GM19468 (cell line): ENCODE measurements at regions not wholly inside any gene's neighbourhood (a gene's known extent, or its start where the extent isn't known, plus 50 kb on each side); places are given as distances from the start of the nearest gene placed in this dataset.
"Not testable (repeated sequence)": the region's sequence is repeated elsewhere in the genome, so short reads cannot be mapped to it uniquely, and the experiment has no call there.

ENCODE experiments used
- ATAC-seq: cut with Tn5 transposase; IDR thresholded peaks from one replicate; pipeline ENCODE4 v1.9.1; 2021; ENCODE audit warnings: mild to moderate bottlenecking, moderate library complexity, moderate number of reproducible peaks; ENCODE audit not compliant: unreplicated experiment; ENCODE audit errors: extremely low read depth

DNA sequence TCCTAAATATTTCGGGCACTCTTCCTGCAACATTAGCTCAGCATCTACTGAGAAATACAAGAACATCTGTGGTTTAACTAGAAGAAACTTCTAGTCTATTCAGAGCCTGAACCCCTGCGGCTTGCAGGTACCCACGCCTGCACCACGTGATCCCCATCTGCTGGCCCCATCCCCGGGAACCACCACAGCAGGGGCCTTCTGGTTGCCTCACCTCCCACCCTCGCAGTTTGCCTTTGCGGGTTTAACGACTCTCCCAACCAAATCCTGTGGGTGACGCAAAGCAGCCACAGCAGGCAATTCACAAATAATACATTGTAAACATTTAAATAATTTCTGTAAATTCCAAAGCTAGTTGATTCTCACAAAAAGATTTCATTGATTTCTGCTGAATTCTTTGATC, 90.2 kb upstream of the TMEM18 start:
- no peak for ATAC-seq

DNA sequence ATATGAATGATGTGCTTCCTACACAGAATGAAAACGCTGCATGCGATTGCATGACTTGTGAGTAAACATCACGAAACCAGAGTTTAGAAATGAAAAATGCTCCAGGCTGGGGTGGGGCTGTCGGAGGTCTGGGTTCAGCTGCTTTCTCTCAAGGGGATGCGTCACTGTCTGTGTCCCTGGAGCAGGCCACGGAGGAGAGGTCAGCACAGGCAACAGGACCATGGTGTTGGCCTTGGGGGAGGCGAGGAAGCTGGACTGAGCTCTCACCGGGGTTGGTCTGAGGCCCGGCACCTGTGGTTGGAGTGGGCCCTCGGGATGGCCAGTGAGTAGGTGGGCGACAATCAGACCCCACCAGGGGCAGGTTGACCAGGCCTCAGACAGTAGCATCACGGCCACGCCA, 89.0 kb upstream of the TMEM18 start:
- ATAC-seq: no peak

DNA sequence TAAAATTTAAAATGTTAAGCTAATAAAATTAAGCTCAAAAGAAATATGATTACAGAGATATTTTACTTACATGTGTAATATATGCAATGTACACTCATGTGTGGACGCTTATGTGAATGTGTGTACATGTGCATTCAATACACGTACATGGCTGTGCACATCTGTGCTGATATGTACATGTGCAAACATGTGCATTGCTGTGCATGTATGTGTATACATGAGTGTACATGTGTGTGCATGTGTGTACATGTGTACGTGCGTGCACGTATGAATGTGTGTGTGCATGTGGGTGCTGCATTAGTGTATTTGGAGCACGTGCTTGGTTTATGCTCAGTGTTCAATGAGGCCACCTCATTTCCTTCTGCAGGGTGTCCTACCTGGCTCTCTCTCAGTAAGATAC, 88.2 kb upstream of the TMEM18 start:
- ATAC-seq: no peak

DNA sequence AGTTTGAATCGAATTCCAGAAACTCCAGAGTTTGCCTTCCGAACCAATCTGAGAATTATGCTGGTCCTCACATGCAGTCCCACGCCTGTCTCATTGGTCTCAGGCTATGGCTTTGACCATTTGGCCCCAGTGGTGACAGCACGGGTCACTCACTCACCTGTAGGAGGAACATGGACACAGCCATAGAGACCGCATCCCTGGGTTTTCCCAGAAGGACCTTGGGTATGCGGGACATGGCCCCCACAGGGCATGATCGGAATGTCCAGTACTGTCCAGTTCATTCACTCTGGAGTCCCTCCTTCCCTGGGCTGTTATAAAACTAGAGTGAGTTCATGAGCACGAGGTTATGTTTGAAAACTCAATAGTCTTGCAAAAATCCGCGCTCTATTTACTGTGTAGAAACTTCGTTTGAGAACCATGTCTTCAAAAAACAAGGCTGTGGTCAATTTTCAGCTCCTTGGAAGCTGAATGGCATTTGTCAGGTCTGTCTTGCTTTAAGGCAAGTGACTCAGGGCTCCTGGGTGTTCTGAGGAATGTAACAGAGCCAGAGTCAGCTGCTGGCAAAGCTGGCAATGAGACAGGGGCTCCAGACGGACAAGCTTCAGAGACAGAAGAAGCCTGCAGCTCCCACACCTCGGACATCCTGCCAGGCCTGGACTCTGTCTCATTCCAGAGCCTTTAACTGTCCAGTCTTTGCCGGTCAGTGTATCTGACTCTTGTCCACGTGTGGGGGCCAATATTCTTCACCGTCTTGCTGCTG, 86.7 kb upstream of the TMEM18 start:
- no peak for ATAC-seq

DNA sequence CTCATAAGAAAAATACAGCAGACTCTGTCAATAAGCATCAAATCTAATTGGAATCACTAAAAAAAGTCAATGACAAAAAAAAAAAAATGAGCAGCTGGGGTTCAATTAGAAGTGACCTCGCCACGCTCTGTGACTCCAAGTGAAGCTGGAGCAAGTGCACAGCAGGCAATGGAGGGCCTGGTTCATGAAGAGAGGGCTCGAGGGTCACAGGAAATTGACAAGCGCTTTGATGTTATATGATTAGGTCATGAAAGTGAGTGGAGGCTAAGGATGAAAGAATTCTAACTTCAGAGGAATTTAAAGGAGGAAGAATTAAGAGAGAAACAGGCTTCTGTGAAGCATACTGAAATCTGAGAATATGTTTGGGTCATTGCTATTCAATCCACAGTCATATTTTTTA, 85.4 kb upstream of the TMEM18 start:
- no peak for ATAC-seq

DNA sequence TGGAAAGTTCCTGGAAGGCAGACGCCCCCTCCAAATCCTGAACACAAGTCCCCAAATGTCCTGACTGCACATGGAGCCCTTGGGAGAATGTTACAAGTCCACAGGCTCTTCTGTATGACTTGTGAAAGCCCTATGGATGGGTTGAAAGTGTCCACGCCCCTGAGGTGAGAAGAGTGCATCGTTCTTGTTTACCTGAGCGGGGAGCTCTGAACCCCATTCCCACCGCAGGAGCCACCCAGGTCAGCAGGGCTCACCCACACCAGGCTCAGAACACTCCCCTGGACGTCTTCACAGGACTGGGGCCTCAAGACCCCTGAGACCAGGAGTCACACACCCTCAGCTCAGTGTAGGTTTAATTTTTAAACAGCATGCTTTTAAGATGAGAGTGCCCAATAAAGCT, 84.2 kb upstream of the TMEM18 start:
- ATAC-seq: no peak

DNA sequence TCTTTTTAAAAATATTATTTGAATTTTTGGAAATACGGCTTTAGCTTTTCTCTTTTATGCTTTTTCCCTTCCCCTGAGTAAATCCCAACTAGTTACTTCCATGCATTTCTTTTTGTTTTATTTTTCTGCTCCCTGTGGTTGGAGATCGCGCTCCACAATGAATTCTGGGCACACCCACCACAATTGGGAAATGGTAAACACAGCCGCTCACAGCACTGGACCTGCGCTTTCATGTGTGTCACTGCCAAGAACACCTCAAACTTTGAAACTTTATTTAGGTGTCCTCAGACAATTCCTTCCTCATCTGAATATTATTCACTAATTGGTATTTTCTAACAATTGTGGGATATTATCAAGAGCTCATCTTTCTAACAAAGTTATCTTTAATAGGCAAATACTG, 82.8 kb upstream of the TMEM18 start:
- ATAC-seq: no peak

DNA sequence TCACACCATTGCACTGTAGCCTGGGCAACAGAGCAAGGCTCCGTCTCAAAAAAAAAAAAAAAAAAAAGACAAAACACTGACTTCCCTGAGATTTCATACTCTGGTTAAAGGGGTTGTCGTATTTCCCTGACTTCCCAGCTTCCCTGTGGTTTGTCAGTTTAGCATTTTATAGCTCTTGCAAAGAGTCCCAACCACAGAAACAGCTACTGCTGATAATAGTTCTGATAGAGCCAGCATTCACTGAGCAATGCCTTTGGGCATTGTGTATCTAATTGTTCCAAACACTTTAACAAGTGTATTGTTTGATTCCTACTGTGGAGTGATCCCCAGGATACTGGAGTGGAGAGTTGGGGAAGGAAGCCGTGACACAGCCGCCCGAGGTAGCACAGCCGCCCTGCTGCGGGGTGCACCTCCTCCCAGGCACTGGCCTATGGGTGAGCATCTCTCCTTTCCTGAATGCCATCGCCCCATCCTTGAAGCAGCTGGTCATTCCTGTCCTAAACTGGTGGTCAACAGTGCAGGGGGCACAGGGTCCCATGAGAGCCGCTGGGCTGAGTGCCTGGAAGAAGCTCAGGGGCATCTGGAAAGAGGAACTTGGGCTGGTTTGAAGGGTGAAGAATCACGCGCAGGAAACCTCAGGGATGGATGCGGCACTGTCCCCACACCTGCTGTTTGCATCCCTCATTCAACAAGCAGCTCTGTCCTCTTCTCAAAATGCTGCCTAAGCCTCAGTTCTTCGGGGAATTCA, 81.0 kb upstream of the TMEM18 start:
- ATAC-seq: no peak

DNA sequence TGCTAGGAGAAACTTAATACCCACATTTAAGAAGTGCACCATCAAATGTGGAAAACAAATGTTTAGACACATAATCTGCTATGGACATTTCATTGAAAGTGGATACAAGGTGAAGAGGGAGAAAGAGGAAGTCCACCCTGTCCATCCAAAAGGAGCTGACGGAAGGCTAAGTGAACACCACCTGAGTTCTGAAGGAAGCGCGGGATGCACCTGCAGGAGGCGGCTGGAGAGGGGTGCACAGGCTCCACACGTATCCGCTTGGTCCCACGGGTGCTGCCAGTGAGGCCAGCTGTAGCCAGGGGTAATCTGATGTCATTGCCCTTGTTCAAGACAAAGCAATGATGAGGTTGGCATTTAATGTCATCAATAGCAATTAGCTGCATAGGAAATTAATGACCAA, 75.9 kb upstream of the TMEM18 start:
- ATAC-seq: no peak

DNA sequence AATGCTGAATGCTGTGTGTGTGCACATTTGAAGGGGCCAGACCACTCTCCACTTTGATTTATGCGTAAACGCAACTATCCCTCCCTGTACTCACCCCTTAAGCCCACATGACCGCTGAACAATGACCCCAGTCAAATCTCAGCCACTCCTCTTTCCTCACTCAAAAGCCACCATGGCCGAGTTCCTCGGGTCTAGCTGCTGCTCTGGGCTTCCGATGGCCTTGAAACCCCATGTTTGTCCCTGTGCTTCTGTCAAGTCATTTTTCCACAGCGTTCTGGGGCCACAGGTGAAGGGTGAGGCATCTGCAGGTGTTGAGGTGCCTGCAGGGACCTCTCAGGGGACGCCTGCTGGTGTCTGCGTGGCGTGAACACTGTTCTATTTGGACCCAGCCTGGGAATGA, 74.3 kb upstream of the TMEM18 start:
- ATAC-seq: no peak

DNA sequence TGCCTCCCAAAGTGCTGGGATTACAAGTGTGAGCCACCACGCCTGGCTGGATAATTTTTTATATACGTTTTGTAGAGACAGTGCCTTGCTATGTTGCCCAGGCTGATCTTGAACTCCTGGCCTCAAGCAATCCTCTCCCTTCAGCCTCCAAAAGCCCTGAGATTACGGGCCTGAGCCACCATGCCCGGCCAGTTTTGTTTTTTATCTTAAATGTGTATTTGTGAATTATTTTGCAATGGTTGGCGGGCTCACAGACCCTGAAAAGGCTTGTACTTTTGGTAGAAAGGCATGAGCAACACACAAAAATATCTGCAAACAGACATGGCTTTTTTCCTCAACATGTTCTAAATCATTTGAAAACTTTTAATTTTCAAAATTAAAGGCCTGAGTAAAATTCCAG, 73.4 kb upstream of the TMEM18 start:
- ATAC-seq: no peak

DNA sequence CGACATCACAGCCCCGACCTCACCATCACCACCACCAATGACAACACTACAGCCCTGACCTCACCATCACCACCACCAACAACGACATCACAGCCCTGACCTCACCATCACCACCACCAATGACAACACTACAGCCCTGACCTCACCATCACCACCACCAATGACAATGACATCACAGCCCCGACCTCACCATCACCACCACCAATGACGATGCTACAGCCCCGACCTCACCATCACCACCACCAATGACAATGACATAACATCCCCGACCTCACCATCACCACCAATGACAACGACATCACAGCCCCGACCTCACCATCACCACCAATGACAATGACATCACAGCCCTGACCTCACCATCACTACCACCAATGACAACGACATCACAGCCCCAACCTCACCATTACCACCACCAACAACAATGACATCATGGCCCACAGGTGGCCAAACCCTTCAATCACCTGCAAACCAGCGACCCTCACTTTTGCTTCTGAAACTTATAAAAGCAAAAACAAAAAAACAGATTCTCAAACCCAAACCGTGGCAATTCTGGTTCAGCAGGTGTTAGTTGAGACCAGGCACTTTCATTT, 70.7 kb upstream of the TMEM18 start:
- no peak for ATAC-seq

DNA sequence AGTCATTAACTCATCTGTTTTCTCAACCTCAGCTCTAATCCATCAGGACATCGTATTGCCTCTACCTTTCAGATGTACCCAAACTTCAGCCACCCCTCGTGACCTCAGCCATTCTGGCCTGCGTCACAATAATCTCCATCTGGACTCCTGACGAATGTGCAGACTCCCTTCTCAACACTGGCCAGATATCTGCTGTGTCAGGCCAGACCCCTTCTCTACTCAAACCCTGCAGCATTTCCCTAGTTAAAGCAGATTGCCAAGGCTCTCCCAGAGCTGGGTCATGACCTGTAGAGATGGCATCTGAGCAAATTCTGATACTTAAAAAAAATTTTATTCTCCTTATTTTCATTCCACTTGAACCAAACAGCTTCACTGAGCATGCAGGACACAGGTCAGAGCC, 69.5 kb upstream of the TMEM18 start:
- ATAC-seq: no peak

DNA sequence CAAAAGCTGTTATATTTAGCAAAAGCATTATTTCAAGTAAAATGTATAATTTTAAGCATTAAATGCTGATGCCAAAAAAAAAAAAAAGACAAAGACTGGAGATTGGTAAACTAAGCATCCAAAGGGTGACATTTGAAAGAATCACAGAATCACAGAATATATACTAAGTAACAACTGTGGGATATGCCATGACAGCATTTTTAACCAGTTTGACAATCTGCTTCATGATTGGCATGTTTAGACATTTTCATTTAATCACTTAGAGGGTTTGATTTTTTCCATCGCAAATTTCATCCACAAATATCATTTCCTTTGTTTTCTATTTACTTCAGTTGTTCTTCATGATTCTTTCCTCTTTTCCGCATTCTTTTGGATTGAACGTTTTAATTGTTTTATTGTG, 66.9 kb upstream of the TMEM18 start:
- ATAC-seq: no peak

DNA sequence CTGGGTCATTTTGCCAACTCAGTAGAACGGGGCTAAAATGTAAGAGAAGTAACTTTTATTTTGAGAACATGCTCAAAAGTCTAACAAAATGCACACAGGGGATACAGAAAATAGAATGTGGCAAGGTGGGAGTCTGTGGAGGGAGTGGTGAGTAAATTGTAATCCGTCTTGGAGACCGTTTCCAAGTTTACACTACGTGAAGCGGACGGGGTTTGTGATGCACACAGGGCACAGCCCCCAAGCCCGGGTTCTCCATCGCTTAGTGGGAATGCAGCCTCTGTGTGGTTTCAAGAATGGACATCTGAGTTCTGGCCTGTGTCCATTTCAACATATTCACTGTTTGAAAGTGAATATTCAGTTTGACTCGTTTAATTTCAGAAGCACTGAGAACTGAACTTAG, 65.0 kb upstream of the TMEM18 start:
- ATAC-seq: no peak

DNA sequence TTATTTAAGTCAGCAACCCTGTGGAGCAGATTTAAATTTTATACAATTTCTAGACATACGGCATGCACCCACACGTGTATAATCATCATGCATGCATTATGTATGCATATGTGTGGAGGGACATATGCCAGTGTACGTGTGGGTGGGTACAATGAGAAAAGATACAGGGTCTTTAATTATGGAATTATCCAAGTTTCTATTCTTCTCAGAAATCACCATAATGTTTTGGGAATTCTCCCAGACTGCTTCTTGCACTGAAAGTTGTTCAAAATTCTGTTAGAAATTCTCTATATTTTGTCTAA, 63.9 kb upstream of the TMEM18 start:
- no peak for ATAC-seq

DNA sequence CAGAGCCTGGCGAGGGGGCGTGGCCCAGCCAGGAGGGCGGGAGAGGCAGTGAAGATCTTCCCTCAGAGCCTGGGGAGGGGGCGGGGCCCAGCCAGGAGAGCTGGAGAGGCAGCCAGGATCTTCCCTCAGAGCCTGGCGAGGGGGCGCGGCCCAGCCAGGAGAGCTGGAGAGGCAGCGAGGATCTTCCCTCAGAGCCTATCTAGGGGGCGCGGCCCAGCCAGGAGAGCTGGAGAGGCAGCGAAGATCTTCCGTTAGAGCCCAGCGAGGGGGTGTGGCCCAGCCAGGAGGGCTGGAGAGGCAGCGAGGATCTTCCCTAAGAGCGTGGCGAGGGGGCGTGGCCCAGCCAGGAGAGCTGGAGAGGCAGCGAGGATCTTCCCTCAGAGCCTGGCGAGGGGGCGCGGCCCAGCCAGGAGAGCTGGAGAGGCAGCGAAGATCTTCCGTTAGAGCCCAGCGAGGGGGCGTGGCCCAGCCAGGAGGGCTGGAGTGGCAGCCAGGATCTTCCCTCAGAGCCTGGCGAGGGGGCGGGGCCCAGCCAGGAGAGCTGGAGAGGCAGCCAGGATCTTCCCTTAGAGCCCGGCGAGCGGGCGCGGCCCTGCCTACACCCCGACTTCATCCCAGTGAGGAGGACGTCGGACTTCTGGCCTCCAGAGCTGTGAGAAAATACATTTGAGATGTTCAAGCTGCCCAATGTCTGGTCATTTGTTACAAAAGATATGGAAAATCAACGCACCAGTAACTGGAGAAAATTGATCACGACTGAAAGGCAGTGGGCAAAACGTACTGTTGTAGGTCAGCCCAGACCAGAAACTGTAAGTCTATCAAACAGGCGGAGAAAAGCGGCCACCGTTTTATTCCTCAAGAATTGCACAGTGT, 63.4 kb upstream of the TMEM18 start:
- not testable (repeated sequence) for ATAC-seq

DNA sequence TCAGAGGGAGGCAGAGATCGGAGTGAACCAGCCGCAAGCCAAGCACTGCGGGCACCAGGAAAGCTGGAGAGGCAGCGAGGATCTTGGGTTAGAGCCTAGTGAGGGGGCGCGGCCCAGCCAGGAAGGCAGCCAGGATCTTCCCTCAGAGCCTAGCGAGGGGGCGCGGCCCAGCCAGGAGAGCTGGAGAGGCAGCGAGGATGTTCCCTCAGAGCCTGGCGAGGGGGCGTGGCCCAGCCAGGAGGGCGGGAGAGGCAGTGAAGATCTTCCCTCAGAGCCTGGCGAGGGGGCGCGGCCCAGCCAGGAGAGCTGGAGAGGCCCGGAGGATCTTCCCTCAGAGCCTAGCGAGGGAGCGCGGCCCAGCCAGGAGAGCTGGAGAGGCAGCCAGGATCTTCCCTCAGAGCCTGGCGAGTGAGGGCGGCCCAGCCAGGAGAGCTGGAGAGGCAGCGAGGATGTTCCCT, 62.7 kb upstream of the TMEM18 start:
- ATAC-seq: not testable (repeated sequence)

DNA sequence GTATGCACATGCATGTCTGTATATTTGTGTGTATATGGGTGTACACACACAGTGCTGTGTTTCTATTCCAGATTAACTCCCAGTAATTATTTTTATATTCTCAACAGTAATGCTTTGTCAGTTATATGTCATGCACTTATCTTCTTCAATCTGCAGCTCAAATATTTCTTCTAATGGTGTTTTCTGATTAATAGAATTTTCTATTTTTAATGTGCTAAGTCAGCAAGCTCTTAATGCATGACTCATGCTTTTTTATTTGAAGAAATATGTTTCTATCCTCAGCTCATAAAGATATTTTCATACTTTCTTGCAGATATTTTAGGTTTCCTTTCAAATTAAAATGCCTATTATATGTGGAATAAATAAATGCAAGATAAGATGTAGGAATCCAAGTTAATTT, 59.7 kb upstream of the TMEM18 start:
- ATAC-seq: no peak

DNA sequence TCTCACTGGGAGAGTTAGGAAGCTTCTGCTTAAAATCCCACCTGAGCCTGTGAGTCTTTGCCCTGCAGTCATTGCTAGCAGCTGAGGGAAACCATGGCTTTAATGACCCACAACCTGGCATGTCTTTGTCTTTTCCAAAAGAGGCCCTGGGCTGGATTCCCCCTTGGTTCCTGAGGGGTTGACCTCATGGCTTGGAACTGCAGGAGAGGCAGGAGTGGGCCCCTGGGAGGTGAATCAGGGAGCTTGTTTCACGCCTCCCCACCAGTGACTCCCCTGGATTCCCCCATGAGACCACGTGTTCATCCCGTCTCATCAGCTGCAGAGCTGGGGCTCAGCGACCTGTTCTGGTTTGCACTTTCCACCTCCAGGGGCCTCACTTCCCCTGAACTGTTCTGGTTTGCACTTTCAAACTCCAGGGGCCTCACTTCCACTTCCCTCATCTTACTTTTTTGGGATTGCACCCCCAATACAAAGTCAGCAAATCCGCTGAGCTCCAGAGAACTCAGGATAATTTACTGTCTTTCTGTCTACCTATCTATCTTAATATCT, 58.5 kb upstream of the TMEM18 start:
- ATAC-seq: no peak
